Heart right ventricle (tissue), 16 donors: ENCODE measurements at regions not wholly inside any gene's neighbourhood (a gene's known extent, or its start where the extent isn't known, plus 50 kb on each side); places are given as distances from the start of the nearest gene placed in this dataset.

Experiments used
- ATAC-seq, 8 donors: fragments of 200-7000 bp; cut with Tn5 transposase; one replicate each; pipeline ENCODE4 v1.9.1; 2020; ENCODE audit warnings: mild to moderate bottlenecking in 8 of 8, moderate library complexity in 8 of 8, moderate number of reproducible peaks in 1 of 8
- DNase-seq, 2 donors: peaks; one replicate each; pipeline ENCODE4 v3.0.0-alpha.2; 2020
- H3K27ac ChIP-seq, 10 donors: fragments of 200-600 bp; sonication (generic) in 2 of 10; one replicate each; pipeline versions ENCODE4 v1.5.0 to v1.8.0; 2020 to 2022; ENCODE audit warnings: mild to moderate bottlenecking in 3 of 10
- H3K27me3 ChIP-seq, 7 donors: fragments of 200-600 bp; one replicate each; pipeline ENCODE4 v1.8.0; 2021 to 2022; ENCODE audit warnings: mild to moderate bottlenecking in 2 of 7
- H3K36me3 ChIP-seq, 9 donors: fragments of 200-600 bp; sonication (generic) in 1 of 9; one replicate each; pipeline versions ENCODE4 v1.5.0 to v1.8.0; 2020 to 2022; ENCODE audit warnings: mild to moderate bottlenecking in 2 of 9
- H3K4me1 ChIP-seq, 9 donors: fragments of 200-600 bp; sonication (generic) in 1 of 9; one replicate each; pipeline versions ENCODE4 v1.5.0 to v1.8.0; 2020 to 2022; ENCODE audit warnings: mild to moderate bottlenecking in 4 of 9
- H3K4me3 ChIP-seq, 10 donors: fragments of 200-600 bp; sonication (generic) in 2 of 10; one replicate each; pipeline versions ENCODE4 v1.5.0 to v1.8.0; 2020 to 2022; ENCODE audit warnings: mild to moderate bottlenecking in 7 of 10, moderate library complexity in 2 of 10
- H3K9me3 ChIP-seq, 11 donors: fragments of 200-600 bp in 10 of 11; sonication (generic) in 2 of 11; one replicate each; pipeline versions ENCODE4 v1.5.0 to v1.8.0; 2013 to 2022; ENCODE audit warnings: mild to moderate bottlenecking in 2 of 11, control low read depth in 1 of 11, moderate library complexity in 1 of 11
- WGBS, 2 donors: extraction: QIAGEN DNeasy Blood & Tissue Kit; methylation state at CpG; one replicate each; pipeline ENCODE4 v1.1.7; 2013; ENCODE audit warnings: inconsistent platforms in 1 of 2; 5-methylcytosine and 5-hydroxymethylcytosine counted together
- intact Hi-C, 10 donors: fragments of 100-400 bp; cut with DNase I; formaldehyde crosslinking; loops; one replicate each; pipeline versions ENCODE4 v1.11.1 to v1.14.2; 2022
- TF ChIP-seq, protein P1 (sequence below), 9 donors: fragments of 200-600 bp; sonication (generic) in 2 of 9; IDR thresholded peaks; one replicate each; pipeline versions ENCODE4 v1.5.0 to v1.8.0; 2021 to 2022; ENCODE audit warnings: antibody characterized with exemption in 9 of 9, mild to moderate bottlenecking in 5 of 9, moderate library complexity in 1 of 9
- donor health status: Arrhythmogenic right ventricular cardiomyopathy.
- donor health status: ischemic (EF 13 %, LVEDD 7.1; RV severe dilation, severe dysfunction).
- donor health status: healthy with polysubstance abuse.
- donor health status: DM: no; HTN: yes; CAD: no.
- donor health status: DM: no; HTN: no; CAD: no.
- donor health status: ischemic (EF 25% LVEDD 6.9; RV normal size, moderate dysfunction).
- donor health status: ischemic (EF 25% LVEDD 5.7; RV mildly dilated, moderate dysfunction).
- donor health status: healthy.
- donor health status: DM: yes; HTN: yes; CAD: no.
- donor health status: Ischemic cardiomyopathy.
- donor health status: ischemic (EF 35%, LVEDD 5.7; RV mildly dilated, moderate dysfunction).
- donor health status: nonischemic (EF 11% LVEDD 7.7; RV severe dilation, severe dysfunction).
- donor health status: DM: yes; HTN: yes; CAD: no.
- donor health status: PGD.
- donor health status: ischemic (EF 29% LVEDD 5.4; RV normal size, mild dysfunction).
- donor health status: nonischemic (EF 23%, LVEDD 6.1; RV moderate dilation, normal function).

DNA sequence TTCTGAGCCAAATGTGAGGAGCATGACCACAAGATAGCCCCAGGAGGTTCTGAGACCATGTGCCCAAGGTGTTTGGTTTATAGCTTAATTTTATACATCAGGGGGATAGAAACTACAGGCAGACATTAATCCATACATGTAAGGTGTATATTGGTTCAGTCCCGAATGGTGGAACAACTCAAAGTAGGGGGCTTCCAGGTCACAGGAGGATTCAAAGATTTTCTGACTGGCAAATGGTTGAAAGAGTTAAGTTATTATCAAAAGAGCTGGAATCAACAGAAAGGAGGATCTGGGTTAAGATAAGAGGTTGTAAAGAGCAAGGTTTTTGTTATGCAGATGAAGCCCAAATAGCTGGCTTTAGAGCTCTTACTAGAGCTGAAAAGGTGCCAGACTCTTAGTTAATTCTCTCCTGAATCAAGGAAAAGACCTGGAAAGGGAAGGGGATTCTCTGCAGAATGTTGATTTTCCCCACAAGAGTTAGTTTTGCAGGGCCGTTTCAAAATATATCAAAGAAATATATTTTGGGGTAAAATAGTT, 640.0 kb downstream of the IPMK start:
- 42 to 50% methylated on average over 2 of the region's 2 CpGs for WGBS, 2 donors
- Histone ChIP-seq H3K4me3 (no peak overlapping the region), H3K36me3 (no peaks in the 10 kb centered on the region), H3K9me3 (no peaks in the 10 kb centered on the region), H3K27me3 (no peaks in the 10 kb centered on the region), H3K4me1 (no peaks in the 10 kb centered on the region), H3K27ac (no peak overlapping the region)
- no peak for DNase-seq
- TF ChIP-seq, protein P1, sequence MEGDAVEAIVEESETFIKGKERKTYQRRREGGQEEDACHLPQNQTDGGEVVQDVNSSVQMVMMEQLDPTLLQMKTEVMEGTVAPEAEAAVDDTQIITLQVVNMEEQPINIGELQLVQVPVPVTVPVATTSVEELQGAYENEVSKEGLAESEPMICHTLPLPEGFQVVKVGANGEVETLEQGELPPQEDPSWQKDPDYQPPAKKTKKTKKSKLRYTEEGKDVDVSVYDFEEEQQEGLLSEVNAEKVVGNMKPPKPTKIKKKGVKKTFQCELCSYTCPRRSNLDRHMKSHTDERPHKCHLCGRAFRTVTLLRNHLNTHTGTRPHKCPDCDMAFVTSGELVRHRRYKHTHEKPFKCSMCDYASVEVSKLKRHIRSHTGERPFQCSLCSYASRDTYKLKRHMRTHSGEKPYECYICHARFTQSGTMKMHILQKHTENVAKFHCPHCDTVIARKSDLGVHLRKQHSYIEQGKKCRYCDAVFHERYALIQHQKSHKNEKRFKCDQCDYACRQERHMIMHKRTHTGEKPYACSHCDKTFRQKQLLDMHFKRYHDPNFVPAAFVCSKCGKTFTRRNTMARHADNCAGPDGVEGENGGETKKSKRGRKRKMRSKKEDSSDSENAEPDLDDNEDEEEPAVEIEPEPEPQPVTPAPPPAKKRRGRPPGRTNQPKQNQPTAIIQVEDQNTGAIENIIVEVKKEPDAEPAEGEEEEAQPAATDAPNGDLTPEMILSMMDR (IDR thresholded peaks at IDR 0.05), result no peak
- intact Hi-C loops, result no loop called here
- no peak for ATAC-seq

DNA sequence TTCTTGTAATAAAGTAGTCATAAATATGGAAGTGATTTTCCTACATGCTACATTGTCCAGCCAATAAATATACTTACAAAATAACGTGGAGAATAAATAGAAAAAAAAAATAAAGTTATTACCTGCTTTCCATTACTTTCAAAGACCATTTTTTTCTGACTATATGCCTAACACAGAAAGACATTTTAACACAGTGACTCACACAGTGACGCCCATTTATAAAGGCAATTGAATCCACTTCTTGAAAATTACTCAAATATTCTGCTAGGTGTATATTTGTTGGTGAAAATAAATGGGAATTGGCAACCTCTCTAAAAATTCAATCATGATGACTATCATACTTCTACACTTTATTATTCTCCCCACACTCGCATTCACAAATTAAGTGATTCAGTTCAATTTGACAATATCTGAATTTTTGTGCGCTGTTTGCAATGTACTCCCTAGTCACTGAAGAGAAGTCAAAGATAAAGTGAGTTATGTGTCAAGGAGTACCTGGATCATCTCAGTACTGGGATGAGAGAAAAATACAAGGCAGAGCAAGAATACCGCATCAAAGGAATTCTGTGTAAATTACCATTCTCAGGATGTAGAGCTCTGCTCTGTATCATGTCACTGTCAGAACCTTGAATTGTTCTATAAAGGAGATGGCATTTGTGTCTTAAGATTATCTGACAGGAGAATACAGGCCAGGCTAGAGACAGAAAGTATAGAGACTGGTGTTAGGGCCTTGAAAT, 642.7 kb downstream of the IPMK start:
- Histone ChIP-seq H3K27ac (no peak overlapping the region), H3K4me3 (no peak overlapping the region), H3K4me1 (no peaks in the 10 kb centered on the region), H3K9me3 (no peaks in the 10 kb centered on the region), H3K36me3 (no peaks in the 10 kb centered on the region), H3K27me3 (no peaks in the 10 kb centered on the region)
- no peak for ATAC-seq
- DNase-seq, result no peak
- 36 to 43% methylated on average over 5 of the region's 5 CpGs for WGBS, 2 donors
- intact Hi-C loops, result no loop called here
- TF ChIP-seq, protein P1 (IDR thresholded peaks at IDR 0.05), result no peak

DNA sequence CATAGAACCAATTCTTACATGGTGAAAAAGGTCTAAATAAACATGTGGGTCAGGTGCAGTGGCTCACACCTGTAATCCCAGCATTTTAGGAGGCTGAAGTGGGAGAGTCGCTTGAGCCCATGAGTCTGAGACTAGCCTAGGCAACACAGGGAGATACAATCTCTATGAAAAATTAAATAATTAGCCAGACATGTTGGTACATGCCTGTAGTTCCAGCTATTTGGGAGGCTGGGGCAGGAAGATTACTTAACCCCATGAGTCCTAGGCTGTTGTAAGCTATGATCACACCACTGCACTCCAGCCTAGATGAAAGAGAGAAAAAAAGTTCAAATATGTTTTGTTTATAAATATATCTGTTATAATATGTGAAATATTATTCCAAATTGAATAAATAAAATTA, 643.6 kb downstream of the IPMK start:
- Histone ChIP-seq H3K27me3 (no peaks in the 10 kb centered on the region), H3K9me3 (no peaks in the 10 kb centered on the region), H3K4me3 (no peak overlapping the region), H3K27ac (no peak overlapping the region), H3K4me1 (no peaks in the 10 kb centered on the region), H3K36me3 (no peaks in the 10 kb centered on the region)
- DNase-seq (no peak), ATAC-seq (no peak)
- TF ChIP-seq, protein P1 (IDR thresholded peaks at IDR 0.05), result no peak
- intact Hi-C loops, result no loop called here
- WGBS, 2 donors, result 88 to 89% methylated on average over 1 of the region's 1 CpG

DNA sequence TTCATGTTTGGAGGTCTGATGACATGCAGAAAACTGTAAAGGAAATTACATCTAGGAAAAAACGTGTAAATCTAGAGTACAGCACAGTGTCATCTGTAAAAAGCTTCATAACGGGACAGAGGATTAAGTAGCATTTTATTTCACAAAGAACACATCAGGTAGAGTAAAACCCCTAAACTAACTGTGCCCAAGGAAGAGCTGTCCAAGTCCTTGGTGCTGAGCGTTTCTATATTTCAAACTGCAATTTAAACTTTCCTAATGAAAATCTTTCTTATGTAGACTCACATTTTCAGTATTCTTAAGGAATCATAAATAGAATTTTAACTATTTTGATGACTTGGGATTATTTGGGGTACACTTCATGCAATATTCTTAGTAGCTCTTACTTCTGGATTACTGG, 646.2 kb downstream of the IPMK start:
- no peaks in the 10 kb centered on the region for H3K27me3 ChIP-seq
- H3K36me3 ChIP-seq, result no peaks in the 10 kb centered on the region
- H3K4me3 ChIP-seq, result no peak overlapping the region
- no peaks in the 10 kb centered on the region for H3K9me3 ChIP-seq
- ATAC-seq (no peak), DNase-seq (no peak)
- H3K27ac ChIP-seq, result no peak overlapping the region
- TF ChIP-seq, protein P1 (IDR thresholded peaks at IDR 0.05), result no peak
- H3K4me1 ChIP-seq, result no peaks in the 10 kb centered on the region
- intact Hi-C loops, result no loop called here
- WGBS, 2 donors, result 46 to 60% methylated on average over 3 of the region's 3 CpGs
